OCI-M2 (cell line): ENCODE measurements at regions not wholly inside any gene's neighbourhood (a gene's known extent, or its start where the extent isn't known, plus 50 kb on each side); places are given as distances from the start of the nearest gene placed in this dataset.

Experiments
- DNase-seq: peaks from one replicate; lab custom pipeline; 2025; ENCODE audit not compliant: unreplicated experiment; lab: John Stamatoyannopoulos, UW

DNA sequence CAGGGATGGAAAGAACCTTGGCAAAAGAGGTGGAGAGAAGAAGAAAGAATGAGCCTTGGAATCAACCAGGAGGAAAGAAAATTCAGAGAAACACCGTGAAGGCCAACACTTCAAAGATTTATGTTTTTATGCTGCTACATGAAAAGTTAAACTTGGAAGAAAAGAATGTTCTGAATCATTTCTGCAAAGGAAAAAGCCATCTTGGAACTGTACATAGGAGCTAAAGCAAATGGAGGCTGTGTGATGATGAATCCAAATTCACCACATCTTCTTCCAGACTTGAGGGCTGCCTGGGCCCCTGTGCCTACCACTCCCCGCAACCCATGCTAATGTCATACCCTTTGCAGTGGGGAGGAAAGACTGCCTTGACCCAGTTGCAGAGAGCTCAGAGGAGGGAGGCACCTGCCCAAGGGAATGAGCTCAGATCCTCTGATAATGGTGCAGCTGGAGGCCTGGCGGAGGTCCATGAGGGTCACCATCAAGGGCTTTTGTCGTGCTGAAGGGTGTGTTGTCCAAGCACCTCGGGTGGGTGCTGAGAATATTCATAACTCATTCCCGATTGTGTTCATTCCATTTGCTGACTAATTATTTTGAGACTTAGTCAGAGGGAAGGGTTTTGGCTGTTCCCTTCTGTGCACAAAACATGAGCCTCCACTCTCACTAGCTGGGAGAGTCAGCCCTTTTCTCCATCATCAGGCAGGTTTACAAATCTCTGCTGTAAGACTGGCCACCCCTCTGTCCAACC is 245.8 kb upstream of the JAG1 start:
- DNase-seq = no peak

DNA sequence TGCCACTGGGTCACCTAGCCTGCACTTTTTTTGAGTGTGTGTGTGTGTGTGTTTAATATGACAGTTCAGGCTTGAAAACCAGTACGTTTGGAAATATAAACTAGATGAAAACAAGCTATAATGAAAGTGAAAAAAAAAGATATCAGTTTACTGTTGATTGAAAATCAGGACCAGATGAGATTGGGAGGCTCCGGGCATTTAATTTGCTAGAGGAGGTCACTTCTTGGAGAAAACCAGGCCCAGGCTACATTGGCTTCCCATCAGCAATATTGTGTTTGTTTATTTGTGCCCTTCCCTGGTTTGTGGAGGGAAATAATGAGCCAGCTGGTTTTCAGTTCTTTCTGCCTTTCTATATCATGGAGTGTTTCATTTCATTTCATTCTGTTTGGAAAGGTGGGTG is 246.6 kb upstream of the JAG1 start:
- no peak for DNase-seq

DNA sequence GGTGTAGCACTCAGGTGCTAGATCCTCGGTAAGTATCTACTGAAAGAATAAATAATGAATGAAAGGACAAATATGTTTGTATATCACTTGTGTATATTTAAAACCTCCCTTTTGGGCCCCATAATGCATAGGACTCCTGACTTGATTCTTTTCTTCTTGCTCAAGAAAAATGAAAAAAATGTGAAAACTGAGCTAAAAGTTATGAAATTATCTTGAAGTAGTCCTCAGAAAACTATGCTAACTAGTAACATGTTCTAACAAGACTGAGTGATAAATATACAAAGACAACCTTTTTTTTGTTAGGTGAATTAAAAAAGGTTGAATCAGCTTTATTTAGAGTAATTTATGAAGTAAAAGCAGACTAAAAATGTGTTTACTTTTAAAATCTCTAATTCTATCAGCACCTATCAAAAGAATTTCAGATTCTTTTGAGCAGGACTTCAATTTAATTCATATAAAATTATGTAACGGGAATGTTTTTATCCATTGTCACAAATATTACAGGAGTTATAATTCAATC is 247.8 kb upstream of the JAG1 start:
- DNase-seq = no peak

DNA sequence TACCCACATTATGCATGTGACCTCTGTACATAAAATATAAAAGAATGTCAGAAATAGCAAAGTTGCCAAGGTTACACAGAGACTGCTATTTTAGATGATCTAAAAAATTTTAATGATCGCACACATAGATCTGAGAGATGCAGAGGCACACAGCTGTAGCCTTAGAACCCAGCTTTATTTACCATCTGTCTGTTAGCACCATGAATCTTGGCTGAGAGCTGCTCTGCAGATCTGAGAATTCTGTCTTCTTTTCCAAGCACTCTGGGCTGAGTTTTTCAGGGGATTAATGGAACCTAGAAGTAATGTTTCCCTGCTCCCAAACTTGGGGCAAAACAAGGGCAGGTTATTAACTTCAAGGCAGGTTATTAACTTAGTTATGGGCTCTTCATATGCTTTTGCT is 248.7 kb upstream of the JAG1 start:
- no peak for DNase-seq

DNA sequence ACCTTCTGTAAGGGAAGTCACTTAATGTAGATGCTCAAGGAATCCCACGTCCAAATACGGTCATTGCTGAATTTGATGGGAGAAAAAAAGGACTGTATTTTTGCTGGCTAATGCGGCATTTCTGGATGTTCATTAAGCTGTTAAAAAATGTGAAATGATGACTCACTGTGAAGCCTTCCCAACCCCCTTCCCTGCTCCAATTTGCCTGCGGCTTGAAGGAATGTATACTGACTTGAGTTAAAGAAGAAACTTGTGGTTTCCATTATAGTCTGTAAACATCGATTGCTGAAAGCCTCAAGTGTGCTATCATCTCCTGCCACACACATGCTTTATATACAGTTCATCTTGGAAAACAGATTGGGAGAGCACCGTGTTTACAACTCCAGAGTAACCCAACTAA is 249.1 kb upstream of the JAG1 start:
- no peak for DNase-seq

DNA sequence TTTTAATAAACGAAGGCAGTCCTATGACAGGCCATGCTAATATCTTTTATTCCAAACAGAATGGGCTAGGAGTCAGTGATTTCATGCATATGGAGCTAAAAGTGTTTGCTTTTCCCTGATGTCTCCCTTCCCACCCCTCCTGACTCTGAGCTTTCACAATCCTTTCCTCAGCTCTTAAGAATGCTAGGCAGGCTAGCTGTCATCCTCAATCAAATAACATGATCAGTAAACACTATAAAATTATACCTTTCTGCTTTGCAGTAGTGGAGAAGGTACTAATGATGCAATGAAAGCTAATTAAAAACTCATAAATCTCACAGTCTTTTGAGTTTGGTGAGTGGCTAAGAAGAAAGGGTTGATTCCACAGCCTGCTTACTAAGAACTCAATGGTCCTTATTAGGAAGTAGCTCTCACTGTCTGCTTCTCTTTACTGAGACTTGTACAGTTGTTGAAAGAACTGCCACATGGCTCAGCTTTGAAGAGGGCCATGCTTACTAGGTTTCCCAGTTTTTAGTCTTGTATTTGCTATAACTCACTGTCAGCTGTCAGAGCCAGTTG is 250.9 kb upstream of the JAG1 start:
- no peak for DNase-seq

DNA sequence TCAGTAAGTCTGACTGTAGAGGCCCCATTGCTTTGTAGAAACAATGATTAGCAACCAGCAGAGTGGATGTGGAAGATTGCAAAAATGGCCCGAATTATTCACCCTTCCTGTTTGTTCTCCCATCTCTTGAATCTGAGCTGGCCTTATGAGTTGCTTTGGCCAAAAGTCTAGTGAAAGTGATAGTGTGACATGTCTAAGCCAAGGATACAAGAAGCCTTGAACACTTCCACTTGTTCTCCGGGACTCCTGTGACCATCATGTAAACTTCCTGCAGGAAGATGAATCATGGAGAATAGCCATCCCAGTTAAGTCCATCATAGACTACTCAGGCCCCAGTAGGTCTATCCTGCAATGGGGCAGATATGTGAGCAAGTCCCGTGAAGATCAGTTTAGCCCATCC is 252.0 kb upstream of the JAG1 start:
- no peak for DNase-seq

DNA sequence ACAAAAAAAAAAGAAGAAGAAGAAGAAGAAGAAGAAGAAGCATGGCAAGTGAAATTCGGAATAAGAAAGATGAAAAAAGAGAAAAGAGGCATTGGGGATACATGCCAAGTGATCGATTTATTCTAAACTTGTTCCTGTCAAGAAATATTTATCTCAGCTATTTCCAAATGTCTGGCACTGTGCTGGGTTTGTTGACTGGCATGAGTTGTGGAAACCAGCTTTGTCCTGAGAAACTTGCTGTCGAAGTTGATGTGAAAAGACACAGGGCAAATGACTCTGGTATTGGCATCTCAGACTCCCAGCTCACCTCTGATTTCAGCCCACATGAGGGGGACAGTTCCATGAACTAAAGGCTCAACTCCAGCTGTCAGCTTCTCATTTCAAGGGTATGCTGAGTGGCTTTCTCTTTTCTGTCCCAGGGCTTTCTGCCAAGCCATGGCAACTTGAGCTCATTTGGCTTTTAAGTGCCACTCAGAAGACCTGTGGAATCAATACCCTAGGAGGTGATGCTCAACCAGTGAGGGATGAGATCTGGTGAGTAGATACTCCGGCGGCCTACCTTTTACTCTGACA is 253.3 kb upstream of the JAG1 start:
- DNase-seq = no peak

DNA sequence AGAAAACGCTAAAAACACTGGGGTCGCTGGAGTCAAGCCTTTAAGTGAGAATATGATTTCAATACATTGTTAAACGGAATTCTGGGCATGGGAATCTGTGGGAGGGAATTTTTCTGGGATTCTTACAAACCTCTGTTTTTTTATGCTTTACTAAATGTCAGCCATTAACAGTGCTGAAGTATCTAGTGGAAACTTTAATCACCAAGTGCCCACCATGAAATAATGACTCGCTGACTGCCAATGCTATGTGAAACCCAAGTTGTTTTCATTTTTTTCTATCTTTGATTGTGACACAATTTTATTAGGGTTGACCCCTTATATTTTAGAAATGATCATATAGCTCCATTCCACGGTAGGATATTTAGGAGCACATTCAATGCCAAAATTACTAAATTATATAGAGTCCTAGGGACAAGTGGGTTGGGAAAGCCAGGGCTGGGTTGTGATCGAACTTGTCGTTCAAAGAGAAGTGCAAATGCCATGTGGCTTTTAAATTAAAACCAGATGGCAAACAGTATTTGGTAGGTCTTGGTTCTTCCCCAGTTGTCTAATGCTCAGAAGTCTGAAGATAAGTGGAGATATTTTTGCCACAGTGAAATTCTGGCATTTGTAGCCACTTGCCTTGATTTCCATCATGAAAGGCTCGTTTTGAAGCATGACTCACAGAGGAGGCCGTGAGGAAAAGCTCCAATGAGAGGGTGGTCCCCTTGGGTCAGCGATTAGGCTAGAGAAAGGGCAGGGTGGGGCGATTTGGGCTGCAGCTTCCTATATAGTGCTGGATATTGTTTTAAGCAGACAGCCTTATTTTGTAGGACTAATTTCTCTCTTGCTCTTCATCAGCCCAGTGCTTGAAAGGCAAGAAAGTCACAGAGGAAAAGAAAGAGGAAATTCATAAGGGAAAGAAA is 254.4 kb upstream of the JAG1 start:
- no peak for DNase-seq

DNA sequence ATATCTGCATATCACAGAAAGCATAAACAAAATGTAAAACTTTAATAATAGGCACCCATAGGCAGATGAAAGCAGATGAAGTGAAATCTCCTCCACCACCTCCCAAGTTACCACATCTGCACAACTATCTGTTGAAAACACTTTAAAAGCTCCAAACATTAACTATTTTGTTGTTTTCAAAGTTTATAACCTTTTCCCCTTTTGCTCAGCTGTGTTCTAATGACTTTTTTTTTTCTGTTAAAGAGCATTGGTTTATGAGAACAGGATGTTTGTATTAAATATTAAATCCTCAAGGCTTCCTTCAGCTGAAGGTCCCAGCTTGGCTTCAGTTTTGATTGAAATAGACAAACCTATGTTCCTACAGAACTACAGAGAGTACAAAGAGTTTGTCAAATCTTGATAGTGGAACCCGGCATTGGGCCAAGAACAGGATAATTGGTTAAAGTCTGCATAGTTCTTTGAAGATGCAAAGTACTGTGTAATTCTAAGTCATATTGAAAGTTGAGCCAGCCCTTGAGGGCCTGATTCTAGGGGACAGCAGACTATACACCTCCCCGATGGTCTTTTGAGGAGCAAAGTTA is 255.1 kb upstream of the JAG1 start:
- DNase-seq = no peak

DNA sequence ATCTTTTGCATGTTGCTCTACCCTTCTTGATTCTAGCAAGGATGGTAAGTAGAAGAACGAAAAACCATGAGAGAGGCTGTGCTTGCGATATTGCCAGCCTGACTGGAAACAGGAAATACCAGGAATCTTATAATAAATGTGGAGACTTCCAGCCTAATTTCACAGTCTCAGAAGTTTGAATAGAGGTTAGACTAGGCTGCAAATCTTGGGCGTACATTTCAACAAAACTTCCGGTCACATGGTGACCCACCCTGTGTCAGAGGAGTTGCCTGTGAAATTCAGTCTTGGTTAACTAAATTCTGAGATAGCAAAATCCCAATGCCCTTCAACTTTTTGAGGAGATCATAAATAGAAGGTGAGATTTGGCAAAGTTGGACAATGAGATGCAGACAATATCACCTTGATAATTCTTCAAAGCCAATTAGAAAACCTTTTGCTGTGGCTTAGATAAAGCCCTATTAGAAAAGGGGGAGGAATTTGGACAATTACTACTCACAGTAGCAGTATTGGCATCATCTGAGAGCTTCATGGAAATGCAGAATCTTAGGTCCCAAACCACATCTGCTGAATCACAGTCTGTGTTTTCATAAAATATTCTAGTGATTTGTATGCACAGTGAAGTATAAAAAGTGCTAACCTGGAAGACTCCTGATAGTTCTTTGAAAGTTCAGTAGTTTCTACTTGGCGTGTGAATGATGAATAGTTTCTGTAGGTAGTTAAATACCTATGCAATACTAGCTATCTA is 262.0 kb upstream of the JAG1 start:
- no peak for DNase-seq

DNA sequence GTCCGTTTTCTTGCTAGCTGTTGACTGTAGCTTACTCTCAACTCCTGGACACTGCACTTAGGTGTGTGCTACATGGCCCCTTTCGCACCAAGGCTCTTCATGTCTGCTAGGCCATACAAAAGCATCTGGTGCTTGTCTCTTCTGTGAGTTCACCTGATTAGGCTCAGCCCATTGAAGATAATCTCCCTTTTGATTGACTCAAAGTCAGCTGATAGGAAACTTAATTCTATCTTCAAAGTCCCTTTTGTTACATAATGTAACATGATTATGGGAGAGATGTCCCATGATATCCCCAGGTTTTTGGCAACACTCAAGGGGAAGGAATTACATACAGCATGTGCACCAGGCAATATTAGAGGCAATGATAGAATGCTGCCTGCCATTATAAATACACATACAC is 263.0 kb upstream of the JAG1 start:
- DNase-seq = no peak

DNA sequence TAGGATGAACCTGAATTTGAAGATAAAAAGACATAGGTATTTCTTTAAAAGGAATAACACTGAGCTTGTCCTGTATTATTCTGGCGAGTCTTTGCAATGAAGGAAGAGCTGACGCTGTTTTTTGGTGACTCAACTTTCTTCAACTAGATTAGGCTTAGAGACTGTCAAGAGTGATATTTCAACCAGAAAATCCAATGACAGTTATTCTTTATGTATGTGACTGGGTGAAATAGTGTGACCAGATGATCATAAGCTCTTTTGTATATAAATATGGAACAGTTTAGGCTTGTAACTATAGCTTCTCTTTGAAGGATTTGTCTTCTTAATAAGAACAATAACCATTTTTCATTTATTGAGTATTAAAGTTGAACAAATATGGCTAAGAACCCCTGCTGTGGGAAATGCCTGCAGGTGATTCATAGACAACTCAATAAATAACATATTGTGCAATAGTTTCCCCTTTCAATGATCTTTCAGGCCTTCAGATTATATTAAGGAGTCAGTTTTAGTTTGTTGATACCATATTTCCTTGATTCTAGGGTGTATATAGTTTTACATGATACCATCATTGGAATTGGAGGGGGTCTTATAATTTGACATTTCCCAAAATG is 265.6 kb upstream of the JAG1 start:
- no peak for DNase-seq

DNA sequence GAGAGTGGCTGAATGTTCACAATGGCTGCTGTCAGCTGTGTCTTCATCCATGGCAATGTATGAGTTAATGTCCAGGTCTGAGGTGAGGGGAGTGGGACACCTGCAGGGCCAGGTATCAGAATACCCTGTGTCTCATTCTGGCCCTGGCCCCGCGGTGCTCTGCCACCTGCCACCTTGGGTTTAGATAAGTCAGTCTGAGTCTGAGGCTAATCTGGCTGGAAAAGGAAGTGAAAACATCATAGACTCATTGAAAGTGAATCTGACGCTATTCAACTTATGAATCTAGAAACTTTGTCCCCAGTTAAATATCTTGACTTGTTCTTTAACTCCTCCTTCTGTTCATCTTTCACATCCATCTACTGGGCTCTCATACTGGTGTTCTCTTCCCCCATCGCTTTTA is 267.1 kb upstream of the JAG1 start:
- DNase-seq = no peak

DNA sequence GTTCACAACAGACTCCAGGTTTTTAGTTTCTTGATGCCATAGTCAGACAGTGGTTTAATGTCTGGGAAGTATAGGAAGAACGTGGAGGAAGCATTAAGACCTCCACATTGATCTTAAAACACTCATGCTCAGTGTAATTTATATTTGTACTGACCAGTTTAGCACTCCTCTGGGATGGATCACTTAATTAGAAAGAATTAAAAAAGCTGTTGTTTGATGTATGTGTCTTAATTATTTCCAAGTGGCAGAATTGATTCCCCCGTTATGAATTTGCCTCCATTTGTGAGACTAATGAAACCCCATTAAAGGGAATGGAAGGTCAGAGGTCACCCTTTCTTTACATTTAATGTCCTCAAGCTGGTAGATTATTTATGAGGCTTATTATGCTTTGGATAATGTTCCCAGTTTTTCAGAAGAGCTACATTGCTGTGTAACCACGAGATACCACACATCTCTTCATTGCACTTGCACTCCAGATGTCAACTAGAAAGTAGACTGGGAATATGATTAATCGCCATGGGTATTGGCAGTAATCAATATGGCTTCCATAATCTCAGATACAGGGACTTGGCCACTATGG is 270.0 kb upstream of the JAG1 start:
- DNase-seq = no peak

DNA sequence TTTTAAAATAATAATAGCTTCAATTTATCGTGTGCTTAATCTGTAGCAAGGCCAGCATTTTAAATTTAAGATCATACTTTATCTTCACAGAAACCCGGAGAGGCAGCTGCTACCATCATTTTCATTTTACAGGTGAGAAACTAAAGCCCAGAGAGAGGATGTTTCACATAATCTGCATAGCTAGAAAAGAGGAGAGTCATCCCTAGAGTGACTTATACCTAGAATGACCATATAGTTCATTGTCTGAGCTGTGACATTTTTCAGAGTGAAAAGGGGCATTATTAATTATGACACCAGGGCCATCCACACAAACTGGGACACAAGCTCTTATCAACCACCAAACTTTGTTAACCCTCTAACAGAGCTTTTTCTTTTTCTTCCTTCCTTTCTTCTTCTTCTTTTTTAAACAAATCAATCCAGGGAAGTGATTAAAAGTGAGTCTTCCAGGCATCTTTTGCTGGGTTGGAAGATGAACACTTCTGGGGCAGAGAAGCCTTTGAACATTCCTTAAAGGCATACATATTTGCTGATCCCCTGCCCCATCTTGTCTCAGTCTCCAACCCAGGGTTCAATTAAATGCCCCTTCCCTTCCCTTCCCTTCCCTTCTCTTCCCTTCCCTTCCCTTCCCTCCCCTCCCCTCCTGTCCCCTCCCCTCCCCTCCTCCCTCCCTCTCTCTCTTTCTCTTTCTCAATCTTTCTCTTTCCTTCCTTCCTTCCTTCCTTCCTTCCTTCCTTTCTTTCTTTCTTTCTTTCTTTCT is 272.5 kb upstream of the JAG1 start:
- no peak for DNase-seq

DNA sequence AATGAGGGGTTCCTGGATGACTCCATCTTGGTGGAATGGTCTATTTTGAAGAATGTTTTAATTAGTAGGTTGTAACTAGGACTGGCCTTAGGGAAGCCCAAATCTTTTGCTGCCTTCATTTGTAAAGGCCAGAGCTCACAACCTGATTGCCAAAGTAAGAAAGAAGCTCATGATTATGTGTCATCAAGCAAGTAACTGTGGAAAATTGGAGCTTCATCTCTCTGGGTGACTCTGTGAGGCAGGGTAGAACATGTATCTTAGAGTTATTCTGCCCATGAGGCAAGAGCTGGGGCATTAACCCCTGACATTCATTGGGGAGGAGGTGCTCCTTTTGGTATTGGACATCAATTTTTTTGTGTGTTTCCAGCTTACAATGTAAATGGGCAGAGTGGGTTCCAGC is 273.9 kb upstream of the JAG1 start:
- DNase-seq = no peak

DNA sequence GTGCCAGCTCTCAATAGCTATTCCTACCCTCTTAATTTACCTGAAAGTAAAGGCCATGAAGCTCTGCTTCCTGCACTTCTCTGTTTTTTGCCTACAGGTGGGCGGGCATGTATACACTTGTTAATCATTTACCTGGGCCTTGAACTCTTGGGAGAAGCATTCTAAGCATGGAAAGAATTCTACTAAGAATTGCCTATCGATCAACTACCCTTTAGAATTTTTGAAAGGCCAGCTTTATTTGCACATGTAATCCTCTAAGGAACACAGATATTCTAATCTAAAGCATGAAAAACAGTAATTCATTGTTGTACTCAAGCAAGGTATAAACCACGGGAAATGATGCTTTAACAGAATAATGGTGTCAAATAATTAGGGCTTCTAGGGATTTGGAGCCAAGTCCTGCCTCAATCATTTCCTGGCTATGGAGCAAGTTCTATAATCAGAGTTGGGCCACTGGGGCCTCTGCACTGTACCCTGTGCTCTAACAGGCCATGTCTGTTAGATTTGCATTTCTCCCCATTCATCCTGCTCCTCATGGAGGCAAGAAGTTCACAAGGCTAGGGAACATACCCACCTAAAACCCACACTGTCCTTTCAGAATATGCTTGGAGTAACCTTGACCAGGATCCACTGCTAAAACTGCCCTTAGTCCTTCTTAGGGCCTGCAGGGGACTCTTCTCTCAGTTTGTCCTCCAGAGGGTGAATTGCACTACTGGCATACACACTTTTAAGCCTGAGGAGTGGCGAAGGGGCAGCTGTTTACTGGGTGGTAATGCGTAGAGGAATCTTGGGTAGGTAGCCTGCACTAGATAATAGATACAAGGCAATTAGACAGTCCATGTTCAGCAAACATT is 276.4 kb upstream of the JAG1 start:
- no peak for DNase-seq
